HEK293 (cell line): ENCODE measurements at regions not wholly inside any gene's neighbourhood (a gene's known extent, or its start where the extent isn't known, plus 50 kb on each side); places are given as distances from the start of the nearest gene placed in this dataset.

ENCODE experiments used
- OVOL3 ChIP-seq: fragments of 450-650 bp; formaldehyde crosslinking; IDR thresholded peaks from 2 replicates; pipeline ENCODE4 v1.5.1; 2016; ENCODE audit warnings: missing biosample characterization, missing genetic modification characterization
- REST ChIP-seq: fragments of 450-650 bp; formaldehyde crosslinking; IDR thresholded peaks from 2 replicates; pipeline ENCODE4 v1.5.1; 2016; ENCODE audit warnings: missing biosample characterization, missing genetic modification characterization
- SALL2 ChIP-seq: fragments of 450-650 bp; formaldehyde crosslinking; IDR thresholded peaks from 2 replicates; pipeline ENCODE4 v1.5.0; 2017; ENCODE audit warnings: missing biosample characterization, mild to moderate bottlenecking, missing genetic modification characterization, borderline replicate concordance
- YY2 ChIP-seq: fragments of 450-650 bp; formaldehyde crosslinking; IDR thresholded peaks from 2 replicates; pipeline ENCODE4 v1.5.1; 2016; ENCODE audit warnings: missing biosample characterization, missing genetic modification characterization
- ZNF16 ChIP-seq: fragments of 450-650 bp; formaldehyde crosslinking; IDR thresholded peaks from 2 replicates; pipeline ENCODE4 v1.5.1; 2016; ENCODE audit warnings: low read depth, missing biosample characterization, missing genetic modification characterization
- ZNF175 ChIP-seq: fragments of 450-650 bp; formaldehyde crosslinking; IDR thresholded peaks from 2 replicates; pipeline ENCODE4 v1.5.1; 2016; ENCODE audit warnings: missing biosample characterization, missing genetic modification characterization
- ZNF223 ChIP-seq: fragments of 450-650 bp; formaldehyde crosslinking; IDR thresholded peaks from 2 replicates; pipeline ENCODE4 v1.5.1; 2016; ENCODE audit warnings: missing biosample characterization, missing genetic modification characterization
- ZNF335 ChIP-seq: fragments of 450-650 bp; formaldehyde crosslinking; conservative IDR thresholded peaks from 2 replicates; pipeline ENCODE4 v1.5.1; 2016; ENCODE audit warnings: missing biosample characterization, missing genetic modification characterization
- ZNF391 ChIP-seq: fragments of 450-650 bp; formaldehyde crosslinking; IDR thresholded peaks from 2 replicates; pipeline ENCODE4 v1.5.1; 2016; ENCODE audit warnings: low read depth, missing biosample characterization, missing genetic modification characterization, borderline replicate concordance
- ZNF433 ChIP-seq: fragments of 450-650 bp; formaldehyde crosslinking; IDR thresholded peaks from 2 replicates; pipeline ENCODE4 v1.5.1; 2016; ENCODE audit warnings: missing biosample characterization, missing genetic modification characterization, low read depth
- ZNF560 ChIP-seq: fragments of 450-650 bp; formaldehyde crosslinking; IDR thresholded peaks from 2 replicates; pipeline ENCODE4 v1.5.1; 2017; ENCODE audit warnings: missing biosample characterization, missing genetic modification characterization, borderline replicate concordance
- ZNF610 ChIP-seq: fragments of 450-650 bp; formaldehyde crosslinking; IDR thresholded peaks from 2 replicates; pipeline ENCODE4 v1.5.1; 2016; ENCODE audit warnings: missing biosample characterization, missing genetic modification characterization, borderline replicate concordance
- TF ChIP-seq, protein P1 (sequence below): fragments of 450-650 bp; formaldehyde crosslinking; IDR thresholded peaks from 2 replicates; pipeline ENCODE4 v1.5.1; 2016; ENCODE audit warnings: missing biosample characterization, missing genetic modification characterization
- TF ChIP-seq, protein P2 (sequence below): fragments of 450-650 bp; formaldehyde crosslinking; IDR thresholded peaks from 2 replicates; pipeline ENCODE4 v1.5.1; 2017; ENCODE audit warnings: missing biosample characterization, missing genetic modification characterization

DNA sequence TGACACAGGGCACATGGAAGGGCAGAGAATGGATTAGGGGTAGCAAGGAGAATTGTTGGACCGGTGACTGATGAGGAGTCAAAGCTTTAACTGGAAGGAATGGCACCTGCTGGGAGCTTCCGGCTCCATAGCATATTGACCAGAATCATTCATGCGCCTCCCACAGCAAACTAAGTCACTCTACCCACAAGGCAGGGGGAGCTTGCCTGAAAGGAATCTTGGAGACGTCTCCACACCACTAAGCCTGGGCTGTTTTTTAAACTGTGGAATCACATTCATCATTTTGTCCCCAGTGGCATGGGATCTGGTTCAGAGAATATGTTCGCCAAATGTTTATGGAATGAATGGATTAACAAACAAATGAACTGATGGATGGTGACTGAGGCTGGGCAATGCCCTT, 57.0 kb upstream of the ITGA11 start:
- TF ChIP-seq, protein P1, sequence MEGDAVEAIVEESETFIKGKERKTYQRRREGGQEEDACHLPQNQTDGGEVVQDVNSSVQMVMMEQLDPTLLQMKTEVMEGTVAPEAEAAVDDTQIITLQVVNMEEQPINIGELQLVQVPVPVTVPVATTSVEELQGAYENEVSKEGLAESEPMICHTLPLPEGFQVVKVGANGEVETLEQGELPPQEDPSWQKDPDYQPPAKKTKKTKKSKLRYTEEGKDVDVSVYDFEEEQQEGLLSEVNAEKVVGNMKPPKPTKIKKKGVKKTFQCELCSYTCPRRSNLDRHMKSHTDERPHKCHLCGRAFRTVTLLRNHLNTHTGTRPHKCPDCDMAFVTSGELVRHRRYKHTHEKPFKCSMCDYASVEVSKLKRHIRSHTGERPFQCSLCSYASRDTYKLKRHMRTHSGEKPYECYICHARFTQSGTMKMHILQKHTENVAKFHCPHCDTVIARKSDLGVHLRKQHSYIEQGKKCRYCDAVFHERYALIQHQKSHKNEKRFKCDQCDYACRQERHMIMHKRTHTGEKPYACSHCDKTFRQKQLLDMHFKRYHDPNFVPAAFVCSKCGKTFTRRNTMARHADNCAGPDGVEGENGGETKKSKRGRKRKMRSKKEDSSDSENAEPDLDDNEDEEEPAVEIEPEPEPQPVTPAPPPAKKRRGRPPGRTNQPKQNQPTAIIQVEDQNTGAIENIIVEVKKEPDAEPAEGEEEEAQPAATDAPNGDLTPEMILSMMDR (tag by site-specific recombination): no peak
- TF ChIP-seq ZNF610 (tag by site-specific recombination) (no peak), ZNF433 (tag by site-specific recombination) (no peak), OVOL3 (tag by site-specific recombination) (no peak), YY2 (no peak), ZNF175 (tag by site-specific recombination) (no peak), ZNF16 (tag by site-specific recombination) (no peak), REST (tag by site-specific recombination) (no peak), ZNF335 (no peak), ZNF223 (no peak), ZNF560 (tag by site-specific recombination) (no peak), ZNF391 (no peak), SALL2 (tag by site-specific recombination) (no peak)
- TF ChIP-seq, protein P2, sequence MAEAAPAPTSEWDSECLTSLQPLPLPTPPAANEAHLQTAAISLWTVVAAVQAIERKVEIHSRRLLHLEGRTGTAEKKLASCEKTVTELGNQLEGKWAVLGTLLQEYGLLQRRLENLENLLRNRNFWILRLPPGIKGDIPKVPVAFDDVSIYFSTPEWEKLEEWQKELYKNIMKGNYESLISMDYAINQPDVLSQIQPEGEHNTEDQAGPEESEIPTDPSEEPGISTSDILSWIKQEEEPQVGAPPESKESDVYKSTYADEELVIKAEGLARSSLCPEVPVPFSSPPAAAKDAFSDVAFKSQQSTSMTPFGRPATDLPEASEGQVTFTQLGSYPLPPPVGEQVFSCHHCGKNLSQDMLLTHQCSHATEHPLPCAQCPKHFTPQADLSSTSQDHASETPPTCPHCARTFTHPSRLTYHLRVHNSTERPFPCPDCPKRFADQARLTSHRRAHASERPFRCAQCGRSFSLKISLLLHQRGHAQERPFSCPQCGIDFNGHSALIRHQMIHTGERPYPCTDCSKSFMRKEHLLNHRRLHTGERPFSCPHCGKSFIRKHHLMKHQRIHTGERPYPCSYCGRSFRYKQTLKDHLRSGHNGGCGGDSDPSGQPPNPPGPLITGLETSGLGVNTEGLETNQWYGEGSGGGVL (tag by site-specific recombination): no peak
